AG04449 (cell line): ENCODE measurements at regions not wholly inside any gene's neighbourhood (a gene's known extent, or its start where the extent isn't known, plus 50 kb on each side); places are given as distances from the start of the nearest gene placed in this dataset.

ENCODE experiments used
- CTCF ChIA-PET: fragments of 350-600 bp; formaldehyde crosslinking; extraction: SDS; loops from one replicate; lab custom pipeline; 2021; ENCODE audit warnings: antibody characterized with exemption; lab: Yijun Ruan, JAX
- POLR2A ChIA-PET: fragments of 400-600, 350-600 bp; formaldehyde crosslinking; extraction: SDS; loops from one replicate; lab custom pipeline; 2020; ENCODE audit warnings: antibody characterized with exemption, inconsistent platforms; lab: Yijun Ruan, JAX
- DNase-seq: peaks from one replicate; pipeline ENCODE4 v3.0.0-alpha.2; 2010; ENCODE audit warnings: low read depth, low spot score
- H3K4me3 ChIP-seq: 2 replicates; pipeline ENCODE4 v1.5.1; 2011; ENCODE audit warnings: low read depth, mild to moderate bottlenecking, control low read depth, low read length
- CTCF ChIP-seq: IDR thresholded peaks from one replicate; pipeline ENCODE4 v1.5.1; 2011; ENCODE audit warnings: mild to moderate bottlenecking, moderate library complexity, low read length, control low read depth, inconsistent platforms; ENCODE audit not compliant: insufficient read depth; ENCODE audit errors: missing control alignments

DNA sequence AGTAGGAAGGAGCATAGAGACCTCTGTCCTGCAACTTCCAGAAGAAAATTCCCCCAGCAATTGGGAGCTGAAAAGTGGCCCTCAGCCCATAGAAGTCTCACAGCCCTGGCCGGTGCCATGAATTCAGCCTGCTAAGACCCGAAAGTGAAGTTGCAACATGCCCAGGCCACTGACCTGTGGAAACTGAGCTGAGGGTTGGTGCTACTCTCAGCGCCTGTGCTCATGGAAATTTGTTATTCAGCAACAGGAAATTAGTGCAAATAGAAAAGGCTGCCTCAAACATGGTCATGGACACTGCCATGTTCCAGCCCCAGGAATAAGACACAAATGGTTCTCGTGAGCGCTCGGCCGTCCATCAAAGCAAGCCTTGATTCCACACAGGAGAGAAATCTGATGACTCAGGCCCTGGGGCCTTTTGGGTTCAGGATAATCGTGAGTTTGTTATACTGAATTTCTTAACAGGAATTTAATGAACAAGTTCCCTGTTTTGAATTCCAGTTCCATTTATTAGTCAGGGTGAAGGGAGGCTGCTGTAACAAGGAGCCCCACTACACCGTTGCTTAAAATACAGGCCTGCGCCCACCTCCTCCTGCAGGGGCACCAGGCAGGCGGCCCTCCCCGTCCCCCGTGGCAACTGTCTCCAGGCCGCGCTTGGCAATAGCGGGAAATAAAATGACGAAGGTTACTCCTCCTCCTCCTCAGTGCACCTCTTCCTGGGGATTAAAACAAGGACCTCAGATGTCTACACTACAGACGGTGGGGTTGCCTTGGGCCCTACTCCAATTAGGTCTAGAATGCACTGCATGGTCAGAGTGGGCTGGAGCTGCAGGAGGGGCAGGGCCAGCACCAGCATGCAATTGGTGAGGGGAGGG is 152.9 kb downstream of the ERMARD start:
- ChIA-PET CTCF (no interaction called here), POLR2A (no interaction called here)
- H3K4me3 ChIP-seq, result no peak overlapping the region
- no peak for DNase-seq
- TF ChIP-seq CTCF, result no peak

GRCh38 chr6:169903122-169903521 is 151.7 kb downstream of the ERMARD start:
- TF ChIP-seq CTCF, result no peak
- H3K4me3 ChIP-seq, result no peak overlapping the region
- POLR2A ChIA-PET, result no interaction called here
- CTCF ChIA-PET, result no interaction called here
- no peak for DNase-seq

GRCh38 chr6:169902604-169903003 is 151.2 kb downstream of the ERMARD start:
- TF ChIP-seq CTCF, result no peak
- no peak overlapping the region for H3K4me3 ChIP-seq
- ChIA-PET CTCF (no interaction called here), POLR2A (no interaction called here)
- DNase-seq, result no peak

GRCh38 chr6:169902070-169902469 is 150.6 kb downstream of the ERMARD start:
- ChIA-PET POLR2A (no interaction called here), CTCF (no interaction called here)
- no peak overlapping the region for H3K4me3 ChIP-seq
- no peak for DNase-seq
- no peak for TF ChIP-seq CTCF

DNA sequence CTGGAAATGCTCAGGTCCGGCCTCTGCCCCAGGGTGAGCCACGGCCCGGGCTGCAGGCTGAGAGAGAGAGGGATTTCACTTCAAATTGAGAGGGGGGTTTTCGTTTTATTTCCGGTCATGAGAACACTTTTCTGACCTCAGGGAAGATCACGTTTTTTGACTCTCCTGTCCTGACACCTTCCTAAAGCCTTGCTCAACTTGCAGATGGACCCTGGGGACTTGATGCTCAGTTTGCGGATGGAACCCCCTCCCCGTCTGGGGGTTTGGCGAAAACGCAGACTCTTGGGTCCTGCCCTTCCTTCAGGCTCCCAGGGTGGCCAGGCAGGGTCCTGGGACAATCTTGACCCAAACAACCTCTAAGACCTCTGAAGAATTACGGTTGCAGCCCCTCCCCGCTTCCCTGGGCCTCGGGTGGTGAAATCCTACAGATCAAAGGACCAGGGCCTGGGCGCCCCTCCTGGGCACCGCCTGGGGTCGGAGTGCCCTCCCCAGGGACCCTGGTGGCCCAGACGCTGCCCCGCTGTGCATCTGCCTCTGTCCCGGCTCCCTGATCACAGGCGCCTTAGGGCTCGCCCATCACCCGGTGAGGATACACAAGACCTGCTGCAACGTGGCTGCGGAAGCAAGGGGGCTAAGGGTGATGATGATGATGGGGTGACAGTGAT is 148.2 kb downstream of the ERMARD start:
- CTCF ChIA-PET, result no interaction called here
- POLR2A ChIA-PET, result no interaction called here
- H3K4me3 ChIP-seq, result no peak overlapping the region
- no peak for DNase-seq
- no peak for TF ChIP-seq CTCF

GRCh38 chr6:169898788-169899480 is 147.5 kb downstream of the ERMARD start:
- CTCF ChIA-PET, result no interaction called here

More at GRCh38 chr6:169898788-169899480, 147.5 kb downstream of the ERMARD start:
- no peak for DNase-seq
- no peak overlapping the region for H3K4me3 ChIP-seq
- no peak for TF ChIP-seq CTCF
- POLR2A ChIA-PET, result no interaction called here
